ENCODE measurements at regions not wholly inside any gene's neighbourhood (a gene's known extent, or its start where the extent isn't known, plus 50 kb on each side); places are given as distances from the start of the nearest gene placed in this dataset.

GRCh38 chr6:66599541-66599940, 892.5 kb upstream of the EYS start:
- no peak for TF ChIP-seq CTCF (IDR thresholded peaks at IDR 0.05 in 2 of 3, conservative IDR thresholded peaks at IDR 0.05 in 1 of 3; ENCODE audit: insufficient read depth in 2 of 3, low read depth in 1 of 3, low read length in 3 of 3)
- no peak for TF ChIP-seq FOXJ3 (CRISPR knock-in tag; IDR thresholded peaks at IDR 0.05)

Data from K562 (cell line).